ENCODE measurements at regions not wholly inside any gene's neighbourhood (a gene's known extent, or its start where the extent isn't known, plus 50 kb on each side); places are given as distances from the start of the nearest gene placed in this dataset.
"Not testable (repeated sequence)": the region's sequence is repeated elsewhere in the genome, so short reads cannot be mapped to it uniquely, and the experiment has no call there.

DNA sequence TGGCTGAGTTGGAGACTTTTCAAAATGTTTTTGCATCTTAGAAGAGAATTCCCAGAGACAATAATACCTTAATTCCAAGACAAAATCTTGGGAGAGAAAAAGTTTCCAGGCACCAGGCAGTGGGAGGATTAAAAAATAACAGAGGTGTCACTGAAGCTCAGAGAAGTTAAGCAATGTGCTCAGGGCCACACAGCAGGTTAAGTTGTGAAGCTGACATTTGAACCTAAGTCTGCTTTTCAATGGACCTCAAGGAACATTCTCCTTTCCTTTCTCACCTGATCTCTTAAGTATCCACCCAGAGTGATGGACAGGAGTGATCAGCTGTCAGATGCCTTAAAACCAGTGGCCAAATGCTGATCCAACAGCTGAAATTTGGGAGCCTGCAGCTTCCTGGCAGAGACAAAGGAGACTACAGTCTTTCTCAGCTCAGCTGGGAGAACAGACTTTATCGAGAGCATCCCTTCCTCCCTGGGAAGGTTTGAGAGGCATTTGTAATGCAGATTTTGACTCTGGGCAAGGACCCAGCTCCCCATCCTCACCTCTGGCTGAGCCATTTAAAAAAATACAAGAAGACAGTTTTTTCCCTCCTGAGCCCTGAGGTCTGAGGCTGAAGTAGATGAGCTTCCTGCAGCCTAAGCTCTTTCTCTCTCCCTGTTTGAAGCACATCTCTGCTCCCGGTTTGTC is 174.9 kb upstream of the RPH3A start:
- DNase-seq, result no peak

DNA sequence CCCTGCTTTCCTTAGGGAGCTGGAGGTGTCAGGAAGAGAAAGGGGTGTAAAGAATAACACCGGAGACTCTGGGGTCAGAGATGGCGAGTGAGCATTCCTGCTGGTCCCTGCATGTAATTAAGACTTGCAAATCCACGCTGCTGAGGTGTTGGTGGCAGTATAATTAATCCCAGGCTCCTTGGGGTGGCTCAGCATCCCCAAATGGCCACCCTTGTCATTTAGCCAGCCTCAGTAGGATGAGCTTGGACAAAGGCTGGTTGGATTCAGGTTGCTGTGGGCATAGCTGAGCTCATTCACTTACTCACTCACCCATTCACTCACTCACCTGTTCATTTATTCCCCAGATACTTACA is 174.4 kb upstream of the RPH3A start:
- DNase-seq, result no peak

GRCh38 chr12:112627851-112628250 is 163.7 kb upstream of the RPH3A start:
- no peak for DNase-seq

DNA sequence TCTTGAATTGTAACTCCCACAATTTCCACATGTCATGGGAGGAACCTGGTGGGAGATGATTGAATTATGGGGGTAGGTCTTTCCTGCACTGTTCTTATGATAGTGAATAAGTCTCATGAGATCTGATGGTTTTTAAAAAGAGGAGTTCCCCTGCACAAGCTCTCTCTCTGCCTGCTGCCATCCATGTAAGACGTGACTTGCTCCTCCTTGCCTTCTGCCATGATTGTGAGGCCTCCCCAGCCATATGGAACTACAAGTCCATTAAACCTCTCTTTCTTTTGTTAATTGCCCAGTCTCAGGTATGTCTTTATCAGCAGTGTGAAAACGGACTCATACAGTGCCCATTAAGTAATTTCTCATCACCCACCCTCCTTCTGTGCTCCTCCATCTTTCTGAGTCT is 159.6 kb upstream of the RPH3A start:
- not testable (repeated sequence) for DNase-seq

DNA sequence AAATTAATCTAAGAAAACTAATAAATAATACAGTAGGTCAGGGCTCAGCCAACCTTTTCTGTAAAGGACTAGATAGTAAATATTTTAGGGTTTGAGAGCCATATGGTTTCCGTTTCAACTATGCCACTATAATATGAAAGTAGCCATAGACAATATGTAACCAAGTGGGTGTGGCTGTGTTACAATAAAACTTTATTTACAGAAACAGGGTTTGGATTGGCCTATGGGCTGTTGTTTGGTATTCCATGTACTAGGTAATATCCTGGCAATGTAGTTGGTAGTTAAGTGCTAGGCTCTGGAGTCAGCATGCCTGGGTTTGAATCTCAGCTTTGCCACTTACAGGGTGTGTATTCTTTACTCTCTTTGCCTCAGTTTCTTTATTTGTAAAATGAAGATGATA is 156.5 kb upstream of the RPH3A start:
- no peak for DNase-seq

GRCh38 chr12:112638420-112638819 is 153.1 kb upstream of the RPH3A start:
- no peak for DNase-seq

GRCh38 chr12:112645586-112645985 is 146.0 kb upstream of the RPH3A start:
- DNase-seq, result no peak

DNA sequence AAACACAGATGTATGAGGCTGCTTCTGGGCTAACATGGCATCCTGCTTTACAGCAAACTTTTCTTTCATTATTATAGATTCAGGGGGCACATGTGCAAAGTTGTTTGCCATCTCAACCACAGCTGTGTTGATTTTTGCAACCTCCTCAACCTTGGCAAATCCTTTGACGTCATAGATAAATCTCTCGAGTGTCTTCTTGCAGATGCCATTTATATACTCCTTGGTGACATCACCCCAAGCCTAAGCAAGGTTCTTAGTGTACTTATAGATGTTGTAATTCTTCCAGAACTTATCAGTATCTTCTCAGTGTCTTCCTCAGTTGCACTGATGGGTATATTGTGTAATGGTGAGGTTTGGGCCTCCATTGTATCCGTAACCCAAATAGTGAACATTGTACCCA is 135.4 kb upstream of the RPH3A start:
- DNase-seq, result no peak

DNA sequence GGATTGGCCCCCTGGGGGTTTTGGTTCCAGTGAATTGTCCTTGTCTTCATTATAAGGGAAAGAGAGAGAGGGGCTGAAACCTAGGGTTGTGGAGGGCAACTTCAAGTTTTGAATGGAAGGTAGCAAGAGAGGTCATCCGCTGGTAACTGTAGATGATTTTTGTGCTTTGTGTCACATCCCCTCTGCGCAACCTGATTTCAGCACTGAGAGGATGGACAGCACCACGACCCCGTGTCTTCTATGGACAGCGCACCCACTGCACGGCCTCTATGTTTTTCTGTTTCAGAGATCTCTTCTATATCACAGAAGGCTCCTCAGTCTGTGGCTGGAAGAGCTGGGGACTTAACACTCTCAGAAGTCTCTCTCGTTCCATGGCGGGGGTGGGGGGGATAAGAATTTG is 127.0 kb upstream of the RPH3A start:
- DNase-seq, result no peak

DNA sequence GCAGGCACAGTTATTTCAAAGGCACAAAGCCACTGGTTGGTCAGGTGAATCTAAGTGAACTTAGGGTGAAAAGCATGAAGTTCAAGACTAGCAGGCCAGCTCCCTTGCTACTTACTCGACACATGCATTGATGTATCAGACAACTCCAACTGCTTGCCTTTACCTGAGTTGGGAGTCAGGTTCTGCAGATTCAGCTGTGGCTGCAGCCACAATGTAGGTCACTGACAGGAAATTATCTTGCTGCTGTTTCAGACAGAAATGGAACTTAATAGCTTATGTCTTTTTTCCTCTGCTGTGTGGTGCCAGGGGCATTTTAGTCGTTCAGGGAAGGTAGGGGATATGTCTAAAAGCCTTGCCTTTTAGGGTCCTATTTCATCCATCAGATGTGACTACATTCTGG is 125.6 kb upstream of the RPH3A start:
- DNase-seq, result no peak

GRCh38 chr12:112671564-112671963 is 120.0 kb upstream of the RPH3A start:
- no peak for DNase-seq

GRCh38 chr12:112674539-112674938 is 117.0 kb upstream of the RPH3A start:
- no peak for DNase-seq

GRCh38 chr12:112676507-112676906 is 115.0 kb upstream of the RPH3A start:
- no peak for DNase-seq

GRCh38 chr12:112677050-112677765 is 114.3 kb upstream of the RPH3A start:
- no peak for DNase-seq

DNA sequence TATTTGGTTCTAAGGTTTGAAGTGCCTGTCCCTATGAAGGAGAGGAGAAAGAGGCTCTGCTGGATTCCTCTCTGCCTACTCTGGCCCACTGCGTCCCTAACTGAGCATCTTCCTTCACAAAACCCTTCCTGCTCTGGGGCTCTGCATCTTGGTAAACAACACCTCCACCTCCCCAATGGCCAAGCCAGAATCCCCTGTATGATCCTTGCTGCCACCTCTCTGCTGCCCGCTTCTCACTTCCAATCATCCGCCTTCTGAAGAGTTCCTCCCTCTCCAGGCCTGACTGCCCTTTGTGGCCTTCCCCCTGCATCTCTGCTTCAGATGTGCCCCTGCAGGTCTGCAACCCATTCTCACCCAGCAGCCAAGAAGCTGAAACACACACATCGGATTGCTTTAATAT is 110.6 kb upstream of the RPH3A start:
- no peak for DNase-seq

- no peak for DNase-seq
These were observed 109.0 kb upstream of the RPH3A start for GRCh38 chr12:112682586-112682985.

DNA sequence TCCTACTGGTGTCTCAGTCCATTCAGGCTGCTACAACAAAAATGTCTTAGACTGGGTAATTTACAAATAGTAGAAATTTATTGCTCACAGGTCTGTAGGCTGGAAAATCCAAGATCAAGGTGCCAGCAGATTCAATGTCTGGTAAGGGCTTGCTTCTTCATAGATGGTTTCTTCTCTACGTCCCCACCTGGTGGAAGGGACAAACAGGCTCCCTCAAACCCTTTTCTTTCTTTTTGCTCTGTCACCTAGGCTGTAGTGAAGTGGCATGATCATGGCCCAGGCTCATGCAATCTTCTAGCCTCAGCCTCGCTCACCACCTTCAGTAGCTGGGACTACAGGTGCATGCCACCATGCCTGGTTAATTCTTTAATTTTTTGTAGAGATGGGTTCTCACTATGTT is 106.8 kb upstream of the RPH3A start:
- DNase-seq, result no peak

DNA sequence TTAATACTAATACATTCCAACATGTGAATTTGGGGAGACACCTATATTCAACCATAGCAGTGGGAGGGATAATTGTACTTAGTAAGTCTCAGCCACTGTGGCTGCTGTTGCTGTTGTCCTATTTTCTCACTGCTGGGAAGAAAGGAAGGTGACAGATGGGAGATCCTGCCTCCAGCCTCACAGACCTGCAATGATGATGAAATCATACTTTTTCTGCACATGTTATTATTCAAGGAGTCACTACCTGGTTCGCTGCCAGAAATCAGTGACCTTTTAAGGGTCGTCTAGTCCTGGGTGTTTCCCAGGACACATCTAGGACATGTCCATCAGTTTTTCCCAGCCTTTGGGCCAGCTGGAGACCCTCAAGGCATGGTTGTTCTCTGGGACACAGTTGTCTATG is 106.2 kb upstream of the RPH3A start:
- no peak for DNase-seq

- DNase-seq, result no peak
These were observed 105.2 kb upstream of the RPH3A start for GRCh38 chr12:112686373-112686772.

- DNase-seq, result no peak
These were observed 97.5 kb upstream of the RPH3A start for GRCh38 chr12:112694065-112694464.

DNA sequence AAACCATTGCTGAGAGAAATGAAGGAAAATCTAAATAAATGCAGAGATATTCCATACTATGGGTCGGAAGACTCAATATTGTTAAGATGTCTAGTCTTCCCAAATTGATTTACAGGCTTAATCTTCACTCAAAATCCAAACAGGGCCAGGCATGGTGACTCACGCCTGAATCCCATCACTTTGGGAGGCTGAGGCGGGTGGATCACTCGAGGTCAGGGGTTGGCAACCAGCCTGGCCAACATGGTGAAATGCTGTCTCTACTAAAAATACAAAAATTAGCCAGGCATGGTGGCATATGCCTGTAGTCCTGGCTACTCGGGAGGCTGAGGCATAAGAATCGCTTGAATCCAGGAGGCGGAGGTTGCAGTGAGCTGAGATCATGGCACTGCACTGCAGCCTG is 94.1 kb upstream of the RPH3A start:
- DNase-seq, result not testable (repeated sequence)

- DNase-seq, result no peak
These were observed 86.4 kb upstream of the RPH3A start for GRCh38 chr12:112705037-112705632.

DNA sequence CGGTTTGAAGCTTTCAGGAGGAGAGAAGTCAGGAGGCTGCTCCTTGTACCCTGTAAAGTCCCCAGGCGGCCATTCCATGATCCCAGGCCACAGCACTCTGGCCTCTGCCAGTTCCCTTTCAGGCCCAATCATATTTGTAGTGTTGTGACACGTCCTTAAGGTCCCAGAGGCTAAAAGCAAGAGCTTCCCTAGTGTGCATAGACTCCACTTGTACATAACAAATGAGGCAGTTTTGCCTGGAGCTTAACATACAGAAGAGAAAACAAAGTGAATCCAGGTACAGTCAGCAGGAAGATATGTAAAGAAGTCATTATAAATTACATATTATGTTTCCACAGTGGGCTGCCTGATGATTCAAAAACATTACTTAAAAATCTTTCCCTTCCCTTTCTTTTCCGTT is 81.1 kb upstream of the RPH3A start:
- no peak for DNase-seq

GRCh38 chr12:112711026-112711425 is 80.5 kb upstream of the RPH3A start:
- no peak for DNase-seq

DNA sequence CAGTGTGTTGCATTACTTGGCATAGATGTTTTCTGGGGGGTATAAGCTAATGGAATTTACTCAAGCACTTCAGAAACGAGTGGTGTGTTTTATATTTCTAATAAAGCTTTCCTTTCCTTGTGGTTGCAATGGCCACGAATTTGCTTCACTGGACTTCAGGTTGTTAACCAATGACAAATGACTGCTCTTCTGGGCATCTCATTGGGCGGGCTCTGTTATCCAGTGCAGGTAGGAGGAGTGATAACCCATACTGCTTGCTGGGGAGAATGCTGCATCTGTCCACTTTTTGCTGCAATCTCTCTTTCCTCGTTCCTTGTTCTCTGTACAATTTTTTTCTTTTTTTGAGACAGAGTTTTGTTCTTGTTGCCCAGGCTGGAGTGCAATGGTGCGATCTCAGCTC is 80.0 kb upstream of the RPH3A start:
- DNase-seq, result no peak

Data from CD4-positive, alpha-beta T cell treated with Interferon gamma for 1 hour (primary cell).